HG02678 (cell line): ENCODE measurements at regions not wholly inside any gene's neighbourhood (a gene's known extent, or its start where the extent isn't known, plus 50 kb on each side); places are given as distances from the start of the nearest gene placed in this dataset.
"Not testable (repeated sequence)": the region's sequence is repeated elsewhere in the genome, so short reads cannot be mapped to it uniquely, and the experiment has no call there.

Source experiments
- ATAC-seq: cut with Tn5 transposase; IDR thresholded peaks from one replicate; pipeline ENCODE4 v1.9.1; 2021; ENCODE audit warnings: mild to moderate bottlenecking, moderate library complexity; ENCODE audit not compliant: unreplicated experiment

DNA sequence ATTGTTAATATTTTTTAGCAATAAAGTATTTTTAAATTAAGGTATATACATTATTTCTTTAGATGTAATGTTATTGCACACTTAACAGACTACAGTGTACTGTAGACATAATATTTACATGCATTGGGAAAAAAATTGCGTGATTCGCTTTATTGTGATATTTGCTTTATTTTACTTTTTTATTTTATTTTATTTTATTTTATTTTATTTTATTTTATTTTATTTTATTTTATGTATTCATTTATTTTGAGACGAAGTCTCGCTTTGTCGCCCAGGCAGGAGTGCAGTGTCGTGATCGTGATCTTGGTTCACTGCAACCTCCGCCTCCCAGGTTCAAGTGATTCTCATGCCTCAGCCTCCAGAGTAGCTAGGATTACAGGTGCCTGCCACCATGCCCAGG is 1522.7 kb downstream of the AMY1C start:
- not testable (repeated sequence) for ATAC-seq

DNA sequence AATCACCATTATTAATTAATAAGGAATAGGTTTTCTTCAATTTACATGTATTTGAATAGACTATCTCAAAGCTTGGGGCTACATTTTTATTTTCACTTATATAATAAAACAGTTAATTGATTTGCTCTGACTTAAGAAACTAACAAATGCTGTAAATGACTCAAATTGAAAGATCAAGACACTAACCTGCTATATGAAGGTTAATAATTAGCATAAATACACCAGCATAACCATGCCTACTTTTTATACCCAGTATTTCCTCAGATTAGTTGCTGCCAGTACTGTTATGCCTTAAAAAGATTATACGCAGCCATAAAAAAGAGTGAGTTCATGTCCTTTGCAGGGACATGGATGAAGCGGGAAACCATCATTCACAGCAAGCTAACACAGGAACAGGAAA is 1545.1 kb downstream of the AMY1C start:
- no peak for ATAC-seq

DNA sequence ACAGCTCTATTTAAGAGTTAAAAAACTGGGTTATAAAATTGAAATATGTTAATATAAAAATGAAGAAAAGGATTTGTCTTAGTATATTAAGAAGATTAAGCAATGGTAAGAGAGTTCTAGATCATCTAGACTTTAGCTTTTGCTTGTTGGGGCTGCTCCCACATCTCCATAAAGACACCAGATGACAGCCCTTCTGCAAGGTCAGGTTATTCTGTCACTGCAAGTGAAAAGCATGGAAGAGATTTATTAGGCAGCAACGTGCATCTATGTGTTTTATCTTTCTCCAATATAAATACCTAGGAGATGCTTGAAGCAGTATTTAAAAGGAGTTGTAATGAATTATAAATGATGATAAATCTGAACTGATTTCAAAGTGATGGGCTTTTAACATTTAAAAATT is 1560.4 kb downstream of the AMY1C start:
- ATAC-seq: no peak

DNA sequence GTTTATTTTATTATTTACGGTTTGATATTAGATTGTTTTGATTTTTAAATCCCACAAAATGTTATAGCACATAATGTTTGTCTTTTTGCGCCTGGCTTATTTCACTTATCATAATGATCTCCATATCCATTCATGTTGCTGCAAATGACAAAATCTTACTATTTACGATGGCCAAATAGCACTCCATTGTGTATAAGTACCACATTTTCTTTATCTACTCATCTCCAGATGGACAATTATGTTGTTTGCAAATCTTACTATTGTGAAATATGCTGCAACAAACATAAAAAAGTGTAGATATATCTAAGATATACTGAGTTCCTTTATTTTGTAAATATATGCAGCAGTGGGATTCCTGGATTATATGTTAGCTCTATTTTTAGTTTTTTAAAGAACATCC is 1568.3 kb downstream of the AMY1C start:
- ATAC-seq: no peak

DNA sequence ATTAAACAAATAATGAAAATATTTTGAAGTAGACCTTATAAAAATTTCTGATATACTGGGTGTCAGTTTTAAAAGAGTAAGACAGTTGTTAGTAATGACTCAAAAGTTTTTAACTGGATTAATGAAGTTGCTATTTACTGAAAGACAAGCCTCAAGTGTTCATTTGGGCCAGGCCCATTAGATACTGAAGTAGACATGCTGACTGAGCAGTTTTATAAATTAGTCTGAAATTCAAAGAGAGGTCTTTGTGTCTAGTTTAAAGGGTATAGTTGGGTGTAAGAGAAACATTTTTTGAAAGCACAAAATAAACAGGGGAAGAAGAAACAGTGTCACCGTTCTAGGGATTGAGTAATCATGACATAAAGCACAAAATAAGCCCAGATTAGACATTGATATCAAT is 1577.2 kb downstream of the AMY1C start:
- ATAC-seq: no peak

DNA sequence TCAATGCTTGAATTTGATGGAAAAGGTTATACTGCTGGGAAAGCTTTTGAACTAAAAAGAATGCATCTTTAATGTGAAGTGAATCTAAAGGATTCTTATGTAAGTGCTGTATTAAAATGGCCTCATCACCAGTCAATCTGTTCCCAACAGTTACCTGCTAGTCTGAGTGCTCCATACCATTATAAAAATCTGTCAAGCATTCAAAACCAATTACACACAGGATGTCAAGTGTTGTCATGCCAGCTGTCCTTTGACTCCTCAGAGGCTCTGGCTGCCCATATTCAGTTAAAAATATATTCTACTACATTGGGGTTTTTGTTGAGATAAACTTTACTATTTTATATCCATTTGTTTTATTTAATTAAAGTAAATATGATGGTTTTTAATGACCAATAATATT is 1587.7 kb downstream of the AMY1C start:
- ATAC-seq: no peak

DNA sequence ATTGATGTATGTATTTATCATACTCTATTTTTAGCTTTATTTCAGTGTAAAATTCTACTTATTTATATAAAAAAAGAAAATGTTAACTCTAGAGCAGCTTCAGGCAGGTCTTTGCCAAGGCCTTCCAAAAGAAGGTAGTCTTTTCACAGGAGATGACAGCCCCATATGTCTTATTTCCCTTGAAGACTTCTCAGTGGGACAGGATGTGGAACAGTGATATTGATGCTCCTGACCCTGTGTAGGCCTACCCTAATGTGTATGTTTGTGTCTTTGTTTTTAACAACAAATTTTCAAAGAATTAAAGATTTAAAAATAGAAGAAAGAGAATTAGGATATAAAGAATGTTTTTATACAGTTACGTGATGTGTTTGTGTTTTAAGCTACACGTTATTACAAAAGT is 1593.6 kb downstream of the AMY1C start:
- no peak for ATAC-seq

DNA sequence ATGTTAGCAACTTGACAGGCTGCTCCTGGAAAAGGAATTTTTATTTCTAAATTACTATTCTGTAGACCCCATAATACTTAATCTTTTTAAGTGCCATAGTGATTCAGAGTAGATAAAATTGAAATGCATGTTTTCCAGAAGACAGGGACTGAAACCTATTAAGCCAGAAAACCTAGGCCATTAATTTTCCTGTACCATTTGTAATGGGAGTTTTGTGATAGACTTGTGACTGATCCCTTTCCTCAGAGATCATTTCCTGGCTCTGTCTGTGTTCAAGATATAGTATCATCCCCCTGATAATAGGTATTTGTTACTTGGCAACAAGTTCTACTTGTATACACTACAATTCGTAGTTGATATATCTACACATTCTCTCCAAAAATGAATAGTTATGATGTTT is 1609.8 kb downstream of the AMY1C start:
- no peak for ATAC-seq

DNA sequence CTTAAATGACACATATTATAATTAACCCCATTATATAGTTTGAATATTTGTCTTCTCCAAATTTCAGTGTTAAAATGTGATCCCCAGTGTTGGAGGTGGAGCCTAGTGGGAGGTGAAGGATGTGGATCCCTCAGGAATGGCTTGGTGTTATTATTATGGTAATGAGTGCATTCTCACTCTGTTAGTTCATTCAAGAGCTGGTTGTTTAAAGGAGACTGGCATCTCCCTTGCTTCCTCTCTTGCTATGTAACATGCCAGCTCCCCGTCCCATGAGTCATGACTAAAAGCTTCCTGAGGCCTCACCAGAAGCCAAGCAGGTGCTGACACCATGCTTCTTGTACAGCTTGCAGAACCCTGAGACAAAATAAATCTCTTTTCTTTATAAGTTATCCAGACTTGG is 1612.7 kb downstream of the AMY1C start:
- no peak for ATAC-seq

DNA sequence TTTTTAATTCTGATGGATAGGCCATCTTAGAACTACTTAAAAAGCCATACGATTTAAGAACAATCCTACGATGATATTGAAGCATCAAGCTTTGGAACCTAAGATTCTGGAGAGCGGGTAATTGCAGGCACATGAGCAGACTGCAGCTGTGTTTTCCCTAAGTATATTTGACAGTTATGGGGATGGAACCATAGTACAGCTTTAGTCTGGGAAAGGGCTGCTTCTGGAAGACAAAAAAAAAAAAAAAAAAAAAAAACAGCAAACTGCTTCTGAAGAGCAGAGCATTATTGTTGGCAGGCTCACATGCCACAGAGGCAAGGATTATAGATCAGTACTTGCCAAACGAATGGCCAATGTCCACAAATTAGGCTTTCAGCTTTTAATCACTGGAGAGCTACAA is 1618.7 kb downstream of the AMY1C start:
- no peak for ATAC-seq

DNA sequence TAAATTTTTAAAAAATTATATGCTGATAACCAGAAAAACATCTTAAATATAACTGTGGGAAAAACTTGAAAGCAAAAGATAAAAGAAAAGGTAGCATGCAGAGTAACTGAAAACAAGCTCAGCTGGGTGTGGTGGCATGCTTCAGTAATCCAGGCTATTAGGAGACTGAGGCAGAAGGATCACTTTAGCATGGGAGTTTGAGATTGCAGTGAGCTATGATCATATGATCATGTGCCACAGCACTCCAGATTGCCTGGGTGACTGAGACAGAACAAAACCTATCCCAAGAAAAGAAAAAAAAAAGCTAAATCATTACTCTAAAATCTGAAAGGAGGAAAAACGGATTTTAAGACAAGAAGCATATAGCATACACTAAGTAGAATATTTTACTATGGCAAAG is 1624.0 kb downstream of the AMY1C start:
- no peak for ATAC-seq

DNA sequence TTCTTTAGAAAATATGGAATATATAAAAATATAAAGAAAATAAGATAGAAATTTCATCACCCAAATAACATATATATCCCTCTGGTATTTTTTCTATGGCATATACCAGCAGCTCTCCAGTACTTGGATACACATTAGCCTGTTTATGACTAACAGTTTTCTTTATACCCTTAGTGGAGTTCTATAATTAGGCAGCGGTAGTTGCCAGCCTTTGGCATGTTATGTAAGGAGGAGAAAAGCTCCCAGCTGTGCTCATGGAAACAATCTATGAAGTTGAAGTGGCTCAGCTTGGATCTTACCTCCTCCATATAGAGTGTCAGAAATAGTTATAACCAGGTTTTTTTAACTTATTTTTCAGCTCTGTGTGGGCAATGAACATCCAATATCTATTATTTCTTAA is 1636.8 kb downstream of the AMY1C start:
- ATAC-seq: no peak

DNA sequence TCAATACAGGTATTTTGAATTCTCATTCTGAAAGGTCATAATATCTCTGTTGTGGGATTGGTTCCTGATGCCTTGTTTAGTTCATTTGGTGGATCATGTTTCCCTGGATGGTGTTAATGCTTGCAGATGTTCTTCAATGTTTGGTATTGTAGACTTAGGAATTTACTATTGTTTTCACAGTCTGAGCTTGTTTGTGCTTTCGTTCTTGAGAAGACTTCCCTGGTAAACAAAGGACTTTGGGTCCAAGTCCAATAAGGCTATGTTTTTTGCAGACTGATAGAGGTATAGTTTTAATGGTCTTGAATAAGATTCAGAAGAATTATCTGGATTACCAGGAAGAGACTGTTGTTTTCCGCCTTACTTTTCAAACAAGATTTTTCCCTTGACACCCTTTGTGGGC is 1646.3 kb downstream of the AMY1C start:
- no peak for ATAC-seq

DNA sequence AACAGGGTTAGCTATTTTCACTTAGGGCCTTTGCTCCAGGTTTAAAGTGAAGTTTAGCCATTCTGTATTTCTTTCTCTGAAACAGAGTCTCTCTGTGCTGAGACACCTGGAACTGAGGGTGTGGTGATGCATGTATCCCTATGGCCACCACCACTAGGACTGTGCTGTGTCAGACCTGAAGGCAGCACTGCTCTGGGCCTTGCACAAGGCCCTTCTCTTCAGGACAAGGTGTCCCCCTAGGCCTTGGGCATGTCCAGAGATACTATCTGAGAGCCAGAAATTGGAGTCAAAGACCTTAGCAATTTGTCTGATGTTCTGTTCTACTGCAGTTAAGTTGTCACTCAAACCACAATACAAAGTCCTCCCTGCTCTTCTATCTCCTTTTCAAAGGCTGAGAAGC is 1649.2 kb downstream of the AMY1C start:
- ATAC-seq: no peak

DNA sequence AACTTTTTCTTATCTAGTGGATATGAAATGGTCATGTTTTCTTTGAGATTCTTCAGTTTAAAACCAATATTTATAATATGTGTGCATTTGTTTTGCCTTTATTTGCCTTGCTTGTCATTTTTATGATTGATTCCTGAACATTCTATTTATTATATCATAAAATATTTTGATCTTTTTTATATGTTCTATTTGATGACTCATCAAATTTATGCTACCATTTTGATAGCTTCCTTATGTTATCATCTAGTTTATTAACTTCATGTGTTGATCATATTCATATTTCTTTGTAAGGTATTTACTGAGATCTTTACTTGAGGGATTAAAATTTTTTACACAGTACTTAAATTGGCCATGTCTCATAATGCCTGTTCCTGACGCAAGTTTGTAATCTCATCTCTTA is 1650.0 kb downstream of the AMY1C start:
- ATAC-seq: no peak

DNA sequence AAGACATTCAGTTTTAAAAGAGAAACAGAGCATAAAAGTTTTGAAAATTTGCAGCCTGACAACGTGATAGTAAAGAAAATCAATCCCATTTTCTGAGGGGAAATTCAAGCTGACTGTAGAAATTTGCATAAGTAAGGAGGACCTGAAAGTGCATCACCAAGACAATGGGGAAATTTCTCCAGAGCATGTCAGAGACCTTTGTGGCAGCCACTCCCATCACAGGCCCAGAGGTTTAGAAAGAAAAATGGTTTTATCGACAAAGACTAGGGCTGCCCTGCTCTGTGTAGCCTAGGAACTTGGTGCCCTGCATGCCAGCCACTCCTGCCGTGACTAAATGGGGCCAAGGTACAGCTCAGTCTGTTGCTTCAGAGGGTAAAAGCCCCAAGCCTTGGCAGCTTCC is 1640.2 kb upstream of the PRMT6 start:
- ATAC-seq: no peak

DNA sequence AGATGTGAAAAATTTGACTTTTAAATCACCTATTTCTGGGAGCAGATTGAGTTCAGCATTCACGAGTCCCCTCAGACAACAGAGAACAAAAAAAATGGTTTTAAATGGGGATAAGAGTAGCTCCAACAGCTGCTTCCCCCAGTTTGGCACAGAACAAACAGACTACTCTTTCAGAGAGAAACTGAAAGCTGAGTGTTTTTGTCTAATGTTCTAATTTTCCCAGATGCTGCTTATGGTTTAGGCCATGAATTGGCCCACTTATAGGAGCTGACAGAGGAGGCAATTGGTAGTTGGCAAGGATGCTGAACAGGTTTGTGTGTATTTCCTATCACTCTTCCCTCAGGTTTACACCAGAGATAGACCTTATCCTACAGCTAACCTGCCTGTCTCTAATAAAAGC is 1637.4 kb upstream of the PRMT6 start:
- ATAC-seq: no peak

DNA sequence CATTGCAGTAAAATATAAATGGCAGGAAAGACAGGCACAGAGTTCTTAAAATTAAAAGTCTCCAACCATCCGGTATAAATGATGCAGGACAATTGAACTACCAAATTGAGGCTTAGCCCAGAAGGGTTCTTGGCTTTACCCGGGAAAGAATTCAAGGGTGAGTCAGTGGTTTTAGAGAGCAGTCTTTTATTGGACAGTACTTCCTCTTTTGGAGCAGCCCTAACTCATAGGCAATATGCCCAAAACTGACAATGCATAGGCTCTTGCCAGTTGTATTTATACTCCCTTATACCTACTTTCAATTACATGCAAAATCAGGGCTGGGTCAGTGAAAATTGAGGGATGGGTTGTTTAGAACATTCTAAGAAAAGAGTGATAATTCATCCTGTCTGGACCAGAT is 1628.9 kb upstream of the PRMT6 start:
- no peak for ATAC-seq

DNA sequence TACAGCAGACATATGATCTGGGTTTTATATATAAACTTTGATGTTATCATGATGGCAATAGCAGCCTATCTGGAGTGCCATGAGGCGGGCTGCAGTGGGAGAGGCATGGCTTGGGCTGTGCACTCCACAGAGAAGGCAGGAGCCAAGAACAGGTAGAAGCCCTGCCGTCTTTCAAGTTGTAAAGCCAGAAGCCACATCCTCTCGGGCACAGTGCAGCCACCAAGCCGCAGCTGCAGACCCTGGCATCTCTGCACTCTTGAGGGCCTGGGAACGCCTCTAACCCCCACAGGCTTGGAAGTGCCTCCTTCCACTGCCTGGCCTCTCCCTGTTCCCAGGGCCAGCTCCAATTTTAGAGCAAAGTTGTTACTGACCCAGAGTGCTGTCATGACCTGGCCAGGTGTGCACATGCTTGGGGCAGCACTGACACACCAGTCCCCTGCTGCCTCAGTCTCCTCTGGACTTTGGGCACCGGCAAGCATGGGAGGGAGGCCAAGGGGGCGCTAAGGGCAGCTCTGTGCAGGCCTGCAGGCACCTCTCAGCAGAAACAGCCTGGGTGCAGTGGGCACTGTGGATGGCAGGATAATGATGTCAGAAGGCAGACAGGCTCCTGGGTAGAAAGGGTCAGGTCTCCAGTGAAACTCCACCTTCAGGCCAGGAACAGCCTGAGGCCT is 1619.8 kb upstream of the PRMT6 start:
- ATAC-seq: no peak

DNA sequence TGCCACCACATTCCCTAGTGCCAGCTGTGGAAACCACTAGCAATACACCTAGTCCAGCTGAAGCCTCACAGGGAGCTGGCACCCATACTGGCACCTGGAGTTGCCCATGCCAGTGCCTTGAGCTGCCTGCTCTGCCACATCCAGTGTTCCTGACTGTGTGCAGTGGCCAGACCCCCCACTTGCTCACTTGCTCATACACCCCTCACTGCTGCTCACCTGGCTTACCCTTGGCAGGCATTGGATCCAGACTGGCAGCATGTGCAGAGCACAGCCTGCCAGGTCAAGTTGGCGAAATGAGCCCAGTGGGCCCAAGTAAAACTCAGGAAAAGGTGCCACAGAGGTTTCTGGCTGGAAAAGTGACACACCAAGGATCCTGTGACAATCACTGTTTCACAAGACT is 1618.6 kb upstream of the PRMT6 start:
- ATAC-seq: no peak

DNA sequence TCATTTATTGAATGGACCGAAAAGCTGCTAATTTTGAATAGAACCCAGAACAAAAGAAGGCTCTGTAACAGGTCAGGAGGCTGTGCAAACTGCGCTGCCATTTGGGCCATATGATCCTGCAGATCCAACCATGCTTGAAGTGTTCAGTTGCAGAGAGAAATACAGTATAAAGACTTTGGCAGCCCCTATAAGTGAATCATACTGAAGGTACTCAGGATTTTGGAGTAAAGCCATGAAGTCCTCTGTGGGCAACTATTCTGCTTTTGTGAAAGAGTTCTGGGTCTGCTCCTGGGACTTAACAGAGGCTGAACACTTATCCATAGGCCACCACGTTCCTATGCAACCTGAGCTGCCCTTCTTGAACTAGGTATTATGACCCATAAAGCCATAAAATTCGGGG is 1613.6 kb upstream of the PRMT6 start:
- no peak for ATAC-seq

DNA sequence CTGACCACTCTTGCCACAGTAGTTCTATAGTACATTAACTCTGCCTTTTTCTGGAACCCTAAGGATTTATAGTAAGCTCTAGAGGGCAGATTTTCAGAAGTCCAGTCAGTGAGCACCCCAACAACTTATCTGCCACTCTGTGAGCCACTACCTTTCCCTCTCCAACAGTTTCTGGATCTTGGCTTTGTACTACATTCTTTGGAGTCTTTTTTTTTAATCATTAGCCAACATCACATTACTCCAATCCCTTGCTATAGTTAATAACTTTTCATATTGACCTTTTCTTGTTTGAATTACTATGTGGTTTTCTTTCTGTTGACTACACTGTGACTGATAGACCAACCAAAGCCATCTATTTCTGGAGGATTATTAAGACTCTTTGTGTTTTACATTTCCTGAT is 1596.7 kb upstream of the PRMT6 start:
- no peak for ATAC-seq

DNA sequence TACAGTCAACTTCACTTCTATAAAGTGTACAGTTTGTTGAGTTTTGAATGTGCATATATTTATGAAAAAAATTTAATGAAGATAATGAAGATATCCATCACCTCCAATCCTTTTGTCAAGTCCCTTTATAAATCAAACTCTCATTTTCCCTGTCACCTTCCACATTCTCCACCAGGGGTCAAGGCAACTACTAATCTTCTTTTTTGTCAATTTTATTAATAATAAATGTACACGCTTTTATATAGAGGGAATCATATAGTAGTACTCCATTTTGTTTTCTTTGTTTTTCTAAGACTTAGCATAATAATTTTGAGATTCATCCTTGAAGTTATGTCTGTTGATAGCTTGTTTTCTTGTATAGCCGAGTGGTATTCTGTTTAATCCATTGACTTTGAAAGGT is 1594.2 kb upstream of the PRMT6 start:
- no peak for ATAC-seq

DNA sequence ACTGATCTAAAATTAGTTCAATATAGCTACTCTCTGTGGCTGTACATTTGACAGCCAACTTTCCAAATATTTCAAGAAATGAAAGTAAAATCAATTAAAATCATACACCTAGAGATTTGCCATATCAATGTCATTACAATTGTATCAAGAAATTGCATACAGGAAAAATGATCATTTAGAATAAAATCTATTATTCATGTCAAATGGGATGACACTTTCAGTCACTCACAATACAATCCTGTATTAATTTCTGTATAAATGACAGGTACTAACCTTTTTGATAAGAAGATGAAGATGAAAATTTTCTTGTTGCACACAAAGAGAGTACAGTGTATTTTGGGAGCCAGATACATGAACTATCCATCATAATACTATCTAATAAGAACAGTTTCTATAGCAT is 1588.9 kb upstream of the PRMT6 start:
- ATAC-seq: no peak
